ENCODE measurements at regions not wholly inside any gene's neighbourhood (a gene's known extent, or its start where the extent isn't known, plus 50 kb on each side); places are given as distances from the start of the nearest gene placed in this dataset.

GRCh38 chr9:109865521-109865920 is 85.5 kb downstream of the PALM2AKAP2 start:
- RAD21 ChIA-PET (ENCODE audit: unreplicated experiment): no interaction called here
- Histone ChIP-seq H3K9me3 (replicated peaks; ENCODE audit: control insufficient read depth, insufficient read depth, low read length) (no peaks in the 10 kb centered on the region), H3K27me3 (replicated peaks in 1 of 2; ENCODE audit: control insufficient read depth in 2 of 2, insufficient read depth in 2 of 2, low read length in 1 of 2) (peaks cover 0 to 3% of the 10 kb centered on the region in 2 experiments; a peak in 3 of 4 replicates), H3K4me2 (ENCODE audit: control insufficient read depth, insufficient read depth) (no peak overlapping the region), H3K9ac (ENCODE audit: control insufficient read depth, insufficient read depth, low read length) (no peak overlapping the region), H4K20me1 (ENCODE audit: control insufficient read depth, insufficient read depth) (no peaks in the 10 kb centered on the region), H3K27ac (ENCODE audit: control insufficient read depth, insufficient read depth) (no peak overlapping the region), H2AFZ (ENCODE audit: control insufficient read depth, low read depth, low read length) (no peak overlapping the region), H3K4me1 (ENCODE audit: control insufficient read depth, insufficient read depth, low read length) (no peaks in the 10 kb centered on the region), H3K36me3 (ENCODE audit: control insufficient read depth in 2 of 2, insufficient read depth in 2 of 2, low read length in 1 of 2) (no peaks in the 10 kb centered on the region), H3K4me3 (no peak overlapping the region), H3K79me2 (ENCODE audit: control insufficient read depth, insufficient read depth, low read length) (no peaks in the 10 kb centered on the region)
- intact Hi-C loops (cut with micrococcal nuclease; ENCODE audit: unreplicated experiment): no loop called here
- CTCF ChIA-PET: no interaction called here
- FAIRE-seq (no peak), ATAC-seq (no peak), DNase-seq (ENCODE audit: low read depth, low spot score) (no peak)
- BruUV-seq (replicated peaks): no TSS peak
- POLR2A ChIA-PET: no interaction called here
- no peak for TF ChIP-seq NFXL1 (IDR thresholded peaks at IDR 0.05; ENCODE audit: borderline replicate concordance)
- no peak for TF ChIP-seq PAX5 (IDR thresholded peaks at IDR 0.05; ENCODE audit: borderline replicate concordance, low read depth, low read length)
- no peak for TF ChIP-seq STAT1 (conservative IDR thresholded peaks at IDR 0.05)
- no peak for TF ChIP-seq ZNF592 (IDR thresholded peaks at IDR 0.05)
- TF ChIP-seq GATAD2B (conservative IDR thresholded peaks at IDR 0.05; ENCODE audit: low read depth): no peak
- SMC1A ChIA-PET (ENCODE audit: uncharacterized antibody, unreplicated experiment): interaction anchor here (0.9 kb wide), 1 partner anchor 48 kb away, joined by 3 read pairs; no protein-coding TSS in a partner anchor
- in situ Hi-C loops (cut with MboI): no loop called here
